SU-DHL-6 (cell line): ENCODE measurements at regions not wholly inside any gene's neighbourhood (a gene's known extent, or its start where the extent isn't known, plus 50 kb on each side); places are given as distances from the start of the nearest gene placed in this dataset.

Source experiments
- H2AFZ ChIP-seq: fragments of 200-600 bp; sonication (generic); 2 replicates; pipeline ENCODE4 v1.6.1; 2014; ENCODE audit warnings: low read depth, mild to moderate bottlenecking, moderate library complexity, mixed read lengths, antibody characterized with exemption, low read length; ENCODE audit not compliant: severe bottlenecking
- H3F3A ChIP-seq: fragments of 200-600 bp; shearing (Covaris generic); 2 replicates; pipeline ENCODE4 v1.6.0; 2016; ENCODE audit warnings: antibody characterized with exemption, mild to moderate bottlenecking; ENCODE audit not compliant: insufficient read depth
- H3K27ac ChIP-seq: fragments of 200-600 bp; sonication (generic); 2 replicates; pipeline ENCODE4 v1.5.1; 2016; ENCODE audit warnings: low read depth, mild to moderate bottlenecking, low read length, moderate library complexity, mixed read lengths
- H3K27me3 ChIP-seq: fragments of 200-600 bp; sonication (generic), shearing (Covaris generic); 2 replicates; pipeline ENCODE4 v1.6.0; 2014; ENCODE audit warnings: mild to moderate bottlenecking, low read length
- H3K36me3 ChIP-seq: fragments of 200-600 bp; sonication (generic); 2 replicates; pipeline ENCODE4 v1.6.1; 2014; ENCODE audit warnings: mild to moderate bottlenecking, low read length, mixed read lengths
- H3K4me2 ChIP-seq: fragments of 300-600, 200-600 bp; shearing (Covaris generic), sonication (generic); 2 replicates; pipeline ENCODE4 v1.6.0; 2014; ENCODE audit warnings: low read length, low read depth, mild to moderate bottlenecking; ENCODE audit not compliant: poor library complexity, severe bottlenecking
- H3K4me3 ChIP-seq: fragments of 200-600 bp; sonication (generic); 2 replicates; pipeline ENCODE4 v1.5.1; 2014; ENCODE audit warnings: antibody characterized with exemption, low read length, mild to moderate bottlenecking, mixed read lengths; ENCODE audit not compliant: insufficient read depth, poor library complexity, severe bottlenecking
- H3K79me2 ChIP-seq: fragments of 200-600 bp; sonication (generic); 2 replicates; pipeline ENCODE4 v1.6.1; 2014; ENCODE audit warnings: mild to moderate bottlenecking, low read length, moderate library complexity; ENCODE audit not compliant: insufficient read depth
- H3K9ac ChIP-seq: fragments of 200-600 bp; sonication (generic); 2 replicates; pipeline ENCODE4 v1.7.0; 2014; ENCODE audit warnings: mild to moderate bottlenecking, low read length
- H3K9me2 ChIP-seq: fragments of 200-600 bp; sonication (generic); replicated peaks from 2 replicates; pipeline ENCODE4 v1.6.1; 2014; ENCODE audit warnings: low read length; ENCODE audit not compliant: insufficient read depth
- H3K9me3 ChIP-seq: fragments of 200-600 bp; sonication (generic); 2 replicates; pipeline ENCODE4 v1.6.1; 2014; ENCODE audit warnings: low read length, mixed read lengths; ENCODE audit not compliant: insufficient read depth
- H4K20me1 ChIP-seq: fragments of 200-600 bp; sonication (generic); 2 replicates; pipeline ENCODE4 v1.6.1; 2014; ENCODE audit warnings: low read depth, mild to moderate bottlenecking, antibody characterized with exemption, low read length, moderate library complexity, mixed read lengths
- CTCF ChIP-seq: fragments of 200-600 bp; sonication (generic); IDR thresholded peaks from one replicate; pipeline ENCODE4 v1.5.1; 2017; ENCODE audit warnings: antibody characterized with exemption, mild to moderate bottlenecking, low read length, moderate library complexity; ENCODE audit not compliant: insufficient read depth, poor library complexity, severe bottlenecking
- EZH2phosphoT487 ChIP-seq: fragments of 200-600 bp; sonication (generic), shearing (Covaris generic); conservative IDR thresholded peaks from 2 replicates; pipeline ENCODE4 v1.6.1; 2018; ENCODE audit warnings: mild to moderate bottlenecking, antibody characterized with exemption, low read length, moderate library complexity, mixed read lengths

DNA sequence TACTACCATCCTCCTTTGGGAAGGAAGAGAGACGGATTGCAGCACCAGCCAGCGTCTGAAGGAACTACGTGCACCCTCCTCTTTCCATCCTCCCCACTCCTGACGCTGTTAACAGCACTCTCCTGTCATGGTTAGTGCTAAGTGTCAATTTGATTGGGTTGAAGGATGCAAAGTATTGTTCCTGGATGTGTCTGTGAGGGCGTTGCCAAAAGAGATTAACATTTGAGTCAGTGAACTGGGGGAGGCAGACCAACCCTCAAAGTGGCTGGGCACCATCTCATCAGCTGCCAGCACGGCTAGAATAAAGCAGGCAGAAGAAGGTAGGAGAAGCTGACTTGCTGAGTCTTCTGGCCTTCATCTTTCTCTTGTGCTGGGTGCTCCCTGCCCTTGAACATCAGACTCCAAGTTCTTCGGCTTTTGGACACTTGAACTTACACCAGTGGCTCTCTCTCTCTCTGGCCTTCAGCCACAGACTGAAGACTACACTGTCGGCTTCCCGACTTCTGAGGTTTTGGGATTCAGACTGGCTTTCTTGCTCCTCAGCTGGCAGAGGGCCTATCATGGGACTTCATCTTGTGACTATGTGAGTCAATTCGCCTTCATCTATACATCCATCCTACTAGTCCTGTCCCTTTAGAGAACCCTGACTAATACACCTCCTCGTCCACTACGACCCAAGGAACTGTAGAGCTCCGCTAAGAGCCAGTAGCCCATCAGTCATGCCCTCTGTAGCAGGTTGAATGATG lies 128.2 kb upstream of the HES1 start:
- Histone ChIP-seq H3K4me2 (no peak overlapping the region), H3K4me3 (no peak overlapping the region), H4K20me1 (no peaks in the 10 kb centered on the region), H3K9ac (no peak overlapping the region), H3K79me2 (no peaks in the 10 kb centered on the region), H2AFZ (no peak overlapping the region), H3K9me3 (no peaks in the 10 kb centered on the region), H3F3A (no peaks in the 10 kb centered on the region), H3K27ac (no peak overlapping the region), H3K36me3 (no peaks in the 10 kb centered on the region), H3K27me3 (no peaks in the 10 kb centered on the region), H3K9me2 (no peaks in the 10 kb centered on the region)
- no peak for TF ChIP-seq CTCF
- TF ChIP-seq EZH2phosphoT487, result no peak

- Histone ChIP-seq H4K20me1 (no peaks in the 10 kb centered on the region), H3K4me3 (no peak overlapping the region), H3K4me2 (no peak overlapping the region), H3F3A (no peaks in the 10 kb centered on the region), H2AFZ (no peak overlapping the region), H3K79me2 (no peaks in the 10 kb centered on the region), H3K36me3 (no peaks in the 10 kb centered on the region), H3K9me3 (no peaks in the 10 kb centered on the region), H3K27ac (no peak overlapping the region), H3K27me3 (no peaks in the 10 kb centered on the region), H3K9me2 (no peaks in the 10 kb centered on the region), H3K9ac (no peak overlapping the region)
- TF ChIP-seq EZH2phosphoT487 (no peak), CTCF (no peak)
Observed at GRCh38 chr3:194009019-194009418, 126.9 kb upstream of the HES1 start.

- no peaks in the 10 kb centered on the region for H3K9me3 ChIP-seq
- TF ChIP-seq CTCF (no peak), EZH2phosphoT487 (no peak)
- H4K20me1 ChIP-seq, result no peaks in the 10 kb centered on the region
- no peak overlapping the region for H3K4me3 ChIP-seq
- H3K27ac ChIP-seq, result no peak overlapping the region
- H3K4me2 ChIP-seq, result no peak overlapping the region
- no peaks in the 10 kb centered on the region for H3K79me2 ChIP-seq
- H3K9me2 ChIP-seq, result no peaks in the 10 kb centered on the region
- H3K9ac ChIP-seq, result no peak overlapping the region
- no peaks in the 10 kb centered on the region for H3F3A ChIP-seq
- H3K27me3 ChIP-seq, result no peaks in the 10 kb centered on the region
- no peak overlapping the region for H2AFZ ChIP-seq
- no peaks in the 10 kb centered on the region for H3K36me3 ChIP-seq
Observed at GRCh38 chr3:194009892-194010533, 125.9 kb upstream of the HES1 start.
